Mesendoderm (in vitro differentiated cells): ENCODE measurements at regions not wholly inside any gene's neighbourhood (a gene's known extent, or its start where the extent isn't known, plus 50 kb on each side); places are given as distances from the start of the nearest gene placed in this dataset.
"Not testable (repeated sequence)": the region's sequence is repeated elsewhere in the genome, so short reads cannot be mapped to it uniquely, and the experiment has no call there.

Experiments
- DNase-seq: peaks from one replicate; pipeline ENCODE4 v3.0.0; 2013
- H2AK5ac ChIP-seq: 2 replicates; pipeline ENCODE4 v1.6.1; 2013; ENCODE audit warnings: low read length, inconsistent platforms
- H2BK120ac ChIP-seq: 2 replicates; pipeline ENCODE4 v1.6.1; 2013; ENCODE audit warnings: low read depth, mild to moderate bottlenecking, low read length, moderate library complexity, mixed read lengths
- H2BK15ac ChIP-seq: replicated peaks from 2 replicates; pipeline ENCODE4 v1.6.1; 2013; ENCODE audit warnings: low read depth, mild to moderate bottlenecking, moderate library complexity
- H2BK5ac ChIP-seq: 2 replicates; pipeline ENCODE4 v1.6.1; 2013; ENCODE audit warnings: low read length, inconsistent platforms
- H3K18ac ChIP-seq: 2 replicates; pipeline ENCODE4 v1.6.1; 2013; ENCODE audit warnings: mild to moderate bottlenecking, low read length, mixed read lengths
- H3K23ac ChIP-seq: one replicate; pipeline ENCODE4 v1.6.1; 2013; ENCODE audit warnings: low read length
- H3K27ac ChIP-seq: 2 replicates; pipeline ENCODE4 v1.5.1; 2013; ENCODE audit warnings: low read depth, mild to moderate bottlenecking, inconsistent platforms, low read length, moderate library complexity
- H3K27me3 ChIP-seq: 2 replicates; pipeline ENCODE4 v1.6.1; 2013; ENCODE audit warnings: low read length, control low read depth, mild to moderate bottlenecking, inconsistent platforms; ENCODE audit not compliant: insufficient read depth, poor library complexity
- H3K36me3 ChIP-seq: 2 replicates; pipeline ENCODE4 v1.6.1; 2013; ENCODE audit warnings: low read length, inconsistent platforms; ENCODE audit not compliant: control insufficient read depth, insufficient read depth
- H3K4ac ChIP-seq: one replicate; pipeline ENCODE4 v1.6.1; 2013; ENCODE audit warnings: low read depth, mild to moderate bottlenecking, low read length, moderate library complexity
- H3K4me1 ChIP-seq: 2 replicates; pipeline ENCODE4 v1.6.1; 2013; ENCODE audit warnings: low read depth, low read length, inconsistent platforms; ENCODE audit not compliant: control insufficient read depth
- H3K4me2 ChIP-seq: 2 replicates; pipeline ENCODE4 v1.6.1; 2013; ENCODE audit warnings: low read length
- H3K4me3 ChIP-seq: 2 replicates; pipeline ENCODE4 v1.5.1; 2013; ENCODE audit warnings: mild to moderate bottlenecking, low read length
- H3K56ac ChIP-seq: one replicate; pipeline ENCODE4 v1.6.1; 2013; ENCODE audit warnings: low read length
- H3K79me1 ChIP-seq: 2 replicates; pipeline ENCODE4 v1.6.1; 2013; ENCODE audit warnings: low read length, inconsistent platforms
- H3K79me2 ChIP-seq: 2 replicates; pipeline ENCODE4 v1.6.1; 2013; ENCODE audit warnings: mild to moderate bottlenecking, low read length; ENCODE audit not compliant: control insufficient read depth, insufficient read depth
- H3K9ac ChIP-seq: 2 replicates; pipeline ENCODE4 v1.6.1; 2013; ENCODE audit warnings: low read length, inconsistent platforms
- H4K5ac ChIP-seq: one replicate; pipeline ENCODE4 v1.6.1; 2013; ENCODE audit warnings: low read length
- H4K8ac ChIP-seq: one replicate; pipeline ENCODE4 v1.6.1; 2013; ENCODE audit warnings: low read depth, mild to moderate bottlenecking, control low read depth, low read length, moderate library complexity
- WGBS: extraction: QIAGEN DNeasy Blood & Tissue Kit; methylation state at CpG from one replicate; pipeline ENCODE4 v1.1.7; 2013; ENCODE audit warnings: low lambda C conversion rate, missing lambda C conversion rate; ENCODE audit not compliant: insufficient coverage; ENCODE audit errors: extremely low coverage; 5-methylcytosine and 5-hydroxymethylcytosine counted together

GRCh38 chr4:12022409-12022808 is 593.7 kb upstream of the HS3ST1 start:
- no peak overlapping the region for H3K23ac ChIP-seq
- H3K79me2 ChIP-seq, result no peaks in the 10 kb centered on the region
- H3K4me3 ChIP-seq, result no peak overlapping the region
- H3K56ac ChIP-seq, result no peak overlapping the region
- no peak overlapping the region for H3K27ac ChIP-seq
- no peak overlapping the region for H3K4ac ChIP-seq
- H3K27me3 ChIP-seq, result no peaks in the 10 kb centered on the region
- no peak for DNase-seq
- no peak overlapping the region for H2BK120ac ChIP-seq
- H3K4me2 ChIP-seq, result no peak overlapping the region
- H2BK5ac ChIP-seq, result no peak overlapping the region
- no peak overlapping the region for H2BK15ac ChIP-seq
- H2AK5ac ChIP-seq, result no peak overlapping the region
- H3K18ac ChIP-seq, result no peak overlapping the region
- H3K9ac ChIP-seq, result no peak overlapping the region
- H4K8ac ChIP-seq, result no peak overlapping the region
- no peaks in the 10 kb centered on the region for H3K4me1 ChIP-seq
- H3K79me1 ChIP-seq, result no peaks in the 10 kb centered on the region
- WGBS, result no CpG with 5 or more reads among the region's 2 CpGs
- H3K36me3 ChIP-seq, result no peaks in the 10 kb centered on the region
- no peak overlapping the region for H4K5ac ChIP-seq

- H3K79me2 ChIP-seq, result no peaks in the 10 kb centered on the region
- no peaks in the 10 kb centered on the region for H3K36me3 ChIP-seq
- H3K56ac ChIP-seq, result no peak overlapping the region
- H3K9ac ChIP-seq, result no peak overlapping the region
- H2BK15ac ChIP-seq, result no peak overlapping the region
- H3K18ac ChIP-seq, result no peak overlapping the region
- no CpG with 5 or more reads among the region's 1 CpG for WGBS
- no peak overlapping the region for H3K4ac ChIP-seq
- H3K4me1 ChIP-seq, result no peaks in the 10 kb centered on the region
- H3K4me3 ChIP-seq, result no peak overlapping the region
- H4K8ac ChIP-seq, result no peak overlapping the region
- no peak for DNase-seq
- H3K27me3 ChIP-seq, result no peaks in the 10 kb centered on the region
- no peak overlapping the region for H2BK120ac ChIP-seq
- no peak overlapping the region for H3K27ac ChIP-seq
- H2AK5ac ChIP-seq, result no peak overlapping the region
- no peaks in the 10 kb centered on the region for H3K79me1 ChIP-seq
- H4K5ac ChIP-seq, result no peak overlapping the region
- no peak overlapping the region for H3K4me2 ChIP-seq
- H3K23ac ChIP-seq, result no peak overlapping the region
- no peak overlapping the region for H2BK5ac ChIP-seq
Observed at GRCh38 chr4:12016729-12017128, 588.0 kb upstream of the HS3ST1 start.

- Histone ChIP-seq H3K56ac (no peak overlapping the region), H4K8ac (no peak overlapping the region), H3K4me1 (no peaks in the 10 kb centered on the region), H3K9ac (no peak overlapping the region), H3K27me3 (no peaks in the 10 kb centered on the region), H4K5ac (no peak overlapping the region), H3K4me2 (no peak overlapping the region), H3K18ac (no peak overlapping the region), H3K4me3 (no peak overlapping the region), H3K79me1 (no peaks in the 10 kb centered on the region), H3K27ac (no peak overlapping the region), H2BK120ac (no peak overlapping the region), H2AK5ac (no peak overlapping the region), H2BK15ac (no peak overlapping the region), H3K79me2 (no peaks in the 10 kb centered on the region), H3K36me3 (no peaks in the 10 kb centered on the region), H2BK5ac (no peak overlapping the region), H3K23ac (no peak overlapping the region), H3K4ac (no peak overlapping the region)
- no peak for DNase-seq
Observed at GRCh38 chr4:12005471-12005870, 576.8 kb upstream of the HS3ST1 start.

- not testable (repeated sequence) for H3K4me2 ChIP-seq, H2BK5ac ChIP-seq, H3K27me3 ChIP-seq, H3K23ac ChIP-seq, H3K4me1 ChIP-seq, H3K4ac ChIP-seq, H3K36me3 ChIP-seq, H3K79me1 ChIP-seq, H3K18ac ChIP-seq, H4K5ac ChIP-seq, H3K79me2 ChIP-seq, H3K56ac ChIP-seq, H3K27ac ChIP-seq, H2AK5ac ChIP-seq, H2BK120ac ChIP-seq, H2BK15ac ChIP-seq, H3K9ac ChIP-seq, H4K8ac ChIP-seq, H3K4me3 ChIP-seq
- peak; percentile 25 for DNase-seq
- no CpG with 5 or more reads among the region's 5 CpGs for WGBS
Observed at GRCh38 chr4:11996581-11996980, 567.9 kb upstream of the HS3ST1 start.

- Histone ChIP-seq H3K23ac (no peak overlapping the region), H2AK5ac (no peak overlapping the region), H3K4me3 (no peak overlapping the region), H3K4me1 (peaks cover 4% of the 10 kb centered on the region), H3K56ac (no peak overlapping the region), H3K79me2 (no peaks in the 10 kb centered on the region), H3K4me2 (no peak overlapping the region), H2BK15ac (no peak overlapping the region), H3K27me3 (no peaks in the 10 kb centered on the region), H3K36me3 (no peaks in the 10 kb centered on the region), H4K8ac (no peak overlapping the region), H3K18ac (no peak overlapping the region), H4K5ac (no peak overlapping the region), H3K4ac (no peak overlapping the region), H3K27ac (no peak overlapping the region), H2BK120ac (no peak overlapping the region), H3K79me1 (no peaks in the 10 kb centered on the region), H2BK5ac (no peak overlapping the region), H3K9ac (no peak overlapping the region)
- no CpG with 5 or more reads among the region's 3 CpGs for WGBS
- no peak for DNase-seq
Observed at GRCh38 chr4:11976726-11977263, 548.1 kb upstream of the HS3ST1 start.

- Histone ChIP-seq H3K4me2 (no peak overlapping the region), H3K27ac (no peak overlapping the region), H4K8ac (no peak overlapping the region), H2BK5ac (no peak overlapping the region), H3K36me3 (no peaks in the 10 kb centered on the region), H3K4me1 (no peaks in the 10 kb centered on the region), H3K4me3 (no peak overlapping the region), H3K23ac (no peak overlapping the region), H2BK120ac (no peak overlapping the region), H3K4ac (no peak overlapping the region), H3K79me1 (no peaks in the 10 kb centered on the region), H3K27me3 (no peaks in the 10 kb centered on the region), H3K79me2 (no peaks in the 10 kb centered on the region), H2BK15ac (no peak overlapping the region), H3K9ac (no peak overlapping the region), H4K5ac (no peak overlapping the region), H3K56ac (no peak overlapping the region), H3K18ac (no peak overlapping the region), H2AK5ac (no peak overlapping the region)
- no CpG with 5 or more reads among the region's 2 CpGs for WGBS
- DNase-seq, result no peak
Observed at GRCh38 chr4:11973270-11973669, 544.6 kb upstream of the HS3ST1 start.
